ENCODE measurements at regions not wholly inside any gene's neighbourhood (a gene's known extent, or its start where the extent isn't known, plus 50 kb on each side); places are given as distances from the start of the nearest gene placed in this dataset.

GRCh38 chr12:86801439-86801838 lies 545.2 kb upstream of the MGAT4C start:
- Histone ChIP-seq H3K36me3 (ENCODE audit: control insufficient read depth, insufficient read depth, low read length) (no peaks in the 10 kb centered on the region), H3K4me2 (ENCODE audit: low read length) (no peak overlapping the region), H3K27ac (no peak overlapping the region), H3K9ac (no peak overlapping the region), H3K9me3 (ENCODE audit: control insufficient read depth, low read length) (no peaks in the 10 kb centered on the region), H3K4me3 (ENCODE audit: low read depth, low read length) (no peak overlapping the region), H3K27me3 (ENCODE audit: control insufficient read depth, insufficient read depth, low read length) (no peaks in the 10 kb centered on the region), H3K4me1 (no peaks in the 10 kb centered on the region), H2AFZ (no peak overlapping the region), H3K79me2 (no peaks in the 10 kb centered on the region)
- no peak for TF ChIP-seq CTCF (IDR thresholded peaks at IDR 0.05)

GRCh38 chr12:86799616-86800015 lies 543.4 kb upstream of the MGAT4C start:
- Histone ChIP-seq H3K27me3 (ENCODE audit: control insufficient read depth, insufficient read depth, low read length) (no peaks in the 10 kb centered on the region), H3K27ac (no peak overlapping the region), H3K79me2 (no peaks in the 10 kb centered on the region), H3K4me2 (ENCODE audit: low read length) (no peak overlapping the region), H3K36me3 (ENCODE audit: control insufficient read depth, insufficient read depth, low read length) (no peaks in the 10 kb centered on the region), H3K4me1 (no peaks in the 10 kb centered on the region), H3K4me3 (ENCODE audit: low read depth, low read length) (no peak overlapping the region), H2AFZ (no peak overlapping the region), H3K9me3 (ENCODE audit: control insufficient read depth, low read length) (no peaks in the 10 kb centered on the region), H3K9ac (no peak overlapping the region)
- no peak for TF ChIP-seq CTCF (IDR thresholded peaks at IDR 0.05)

- no peak overlapping the region for H3K4me3 ChIP-seq (ENCODE audit: low read depth, low read length)
- no peak overlapping the region for H2AFZ ChIP-seq
- no peak overlapping the region for H3K27ac ChIP-seq
- H3K9ac ChIP-seq = no peak overlapping the region
- no peaks in the 10 kb centered on the region for H3K4me1 ChIP-seq
- H3K79me2 ChIP-seq = no peaks in the 10 kb centered on the region
- H3K27me3 ChIP-seq (ENCODE audit: control insufficient read depth, insufficient read depth, low read length) = no peaks in the 10 kb centered on the region
- no peaks in the 10 kb centered on the region for H3K9me3 ChIP-seq (ENCODE audit: control insufficient read depth, low read length)
- H3K36me3 ChIP-seq (ENCODE audit: control insufficient read depth, insufficient read depth, low read length) = no peaks in the 10 kb centered on the region
- H3K4me2 ChIP-seq (ENCODE audit: low read length) = no peak overlapping the region
- no peak for TF ChIP-seq CTCF (IDR thresholded peaks at IDR 0.05)
Observed at GRCh38 chr12:86796550-86796949, 540.4 kb upstream of the MGAT4C start.

DNA sequence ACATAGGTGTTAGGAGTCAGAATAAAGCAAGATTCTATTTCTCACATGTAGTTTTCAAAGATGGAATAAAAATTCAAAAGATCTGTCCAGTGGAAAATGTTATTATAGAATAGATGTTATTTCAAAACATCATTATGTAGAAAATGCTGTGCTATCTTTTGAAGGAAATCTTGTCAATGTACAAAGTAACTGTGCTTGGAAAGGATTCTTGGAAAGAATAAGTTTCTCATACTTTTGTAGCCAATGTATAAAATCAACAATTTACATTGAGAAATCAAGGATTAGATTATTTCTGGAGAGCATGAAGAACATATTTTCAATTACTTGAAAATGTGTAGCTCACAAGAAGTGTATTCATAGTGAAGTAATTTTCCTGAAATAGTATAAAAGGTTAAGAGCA lies 532.5 kb upstream of the MGAT4C start:
- Histone ChIP-seq H3K4me1 (no peaks in the 10 kb centered on the region), H2AFZ (no peak overlapping the region), H3K9ac (no peak overlapping the region), H3K9me3 (ENCODE audit: control insufficient read depth, low read length) (no peaks in the 10 kb centered on the region), H3K36me3 (ENCODE audit: control insufficient read depth, insufficient read depth, low read length) (no peaks in the 10 kb centered on the region), H3K4me3 (ENCODE audit: low read depth, low read length) (no peak overlapping the region), H3K4me2 (ENCODE audit: low read length) (no peak overlapping the region), H3K27ac (no peak overlapping the region), H3K27me3 (ENCODE audit: control insufficient read depth, insufficient read depth, low read length) (no peaks in the 10 kb centered on the region), H3K79me2 (no peaks in the 10 kb centered on the region)
- no peak for TF ChIP-seq CTCF (IDR thresholded peaks at IDR 0.05)

DNA sequence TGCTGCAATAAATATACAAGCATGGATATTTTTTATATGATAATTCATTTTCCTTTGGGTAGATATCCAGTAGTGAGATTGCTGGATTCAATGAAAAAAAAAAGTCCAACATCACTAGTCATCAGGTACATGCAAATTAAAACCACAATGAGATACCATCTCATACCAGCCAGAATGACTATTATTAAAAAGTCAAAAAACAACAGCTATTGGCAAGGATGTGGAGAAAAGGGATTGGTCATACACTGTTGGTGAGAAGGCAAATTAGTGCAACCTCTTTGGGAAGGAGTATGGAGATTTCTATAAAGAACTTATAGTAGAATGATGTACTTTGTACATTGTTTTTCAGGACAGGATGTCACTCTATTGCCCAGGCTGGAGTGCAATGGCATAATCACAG lies 531.2 kb upstream of the MGAT4C start:
- Histone ChIP-seq H3K36me3 (ENCODE audit: control insufficient read depth, insufficient read depth, low read length) (no peaks in the 10 kb centered on the region), H3K27me3 (ENCODE audit: control insufficient read depth, insufficient read depth, low read length) (no peaks in the 10 kb centered on the region), H3K4me1 (no peaks in the 10 kb centered on the region), H3K9me3 (ENCODE audit: control insufficient read depth, low read length) (no peaks in the 10 kb centered on the region), H3K79me2 (no peaks in the 10 kb centered on the region), H3K4me2 (ENCODE audit: low read length) (no peak overlapping the region), H3K4me3 (ENCODE audit: low read depth, low read length) (no peak overlapping the region), H2AFZ (no peak overlapping the region), H3K9ac (no peak overlapping the region), H3K27ac (no peak overlapping the region)
- TF ChIP-seq CTCF (IDR thresholded peaks at IDR 0.05) = no peak

All from parathyroid adenoma (tissue), 2 donors.